Trophoblast cell (in vitro differentiated cells and primary cell): ENCODE measurements at regions not wholly inside any gene's neighbourhood (a gene's known extent, or its start where the extent isn't known, plus 50 kb on each side); places are given as distances from the start of the nearest gene placed in this dataset.
"Not testable (repeated sequence)": the region's sequence is repeated elsewhere in the genome, so short reads cannot be mapped to it uniquely, and the experiment has no call there.

ENCODE experiments used
- DNase-seq, 2 donors: peaks; one replicate each; pipeline ENCODE4 v3.0.0-alpha.2; 2016
- H2AFZ ChIP-seq: 2 replicates; pipeline ENCODE4 v1.6.1; 2013; ENCODE audit warnings: low read length, moderate library complexity, mild to moderate bottlenecking; ENCODE audit not compliant: insufficient read depth, poor library complexity
- H2AK5ac ChIP-seq: 2 replicates; pipeline ENCODE4 v1.6.1; 2013; ENCODE audit warnings: mild to moderate bottlenecking, low read length
- H2BK120ac ChIP-seq: 2 replicates; pipeline ENCODE4 v1.6.1; 2013; ENCODE audit warnings: low read length, mild to moderate bottlenecking, moderate library complexity; ENCODE audit not compliant: insufficient read depth, poor library complexity
- H2BK12ac ChIP-seq: 2 replicates; pipeline ENCODE4 v1.6.1; 2013; ENCODE audit warnings: mild to moderate bottlenecking, low read length, moderate library complexity
- H2BK5ac ChIP-seq: 2 replicates; pipeline ENCODE4 v1.6.1; 2013; ENCODE audit warnings: low read length, low read depth, moderate library complexity, mild to moderate bottlenecking; ENCODE audit not compliant: poor library complexity
- H3K14ac ChIP-seq: 2 replicates; pipeline ENCODE4 v1.6.1; 2013; ENCODE audit warnings: mild to moderate bottlenecking, low read length
- H3K18ac ChIP-seq: 2 replicates; pipeline ENCODE4 v1.6.1; 2013; ENCODE audit warnings: mild to moderate bottlenecking, low read length
- H3K23ac ChIP-seq: 2 replicates; pipeline ENCODE4 v1.6.1; 2013; ENCODE audit warnings: low read length
- H3K27ac ChIP-seq: 2 replicates; pipeline ENCODE4 v1.5.1; 2013; ENCODE audit warnings: low read depth, mild to moderate bottlenecking, inconsistent platforms, low read length, moderate library complexity
- H3K27me3 ChIP-seq: 2 replicates; pipeline ENCODE4 v1.6.1; 2013; ENCODE audit warnings: inconsistent platforms, mild to moderate bottlenecking, low read length, moderate library complexity; ENCODE audit not compliant: insufficient read depth
- H3K36me3 ChIP-seq, 2 experiments: 1 replicate in 1 of 2; 2 replicates in 1 of 2; pipeline ENCODE4 v1.6.1; 2013; ENCODE audit warnings: low read length in 2 of 2, mild to moderate bottlenecking in 2 of 2, moderate library complexity in 1 of 2; ENCODE audit not compliant: insufficient read depth in 2 of 2, control insufficient read depth in 1 of 2
- H3K4ac ChIP-seq: 2 replicates; pipeline ENCODE4 v1.6.1; 2013; ENCODE audit warnings: low read depth, mild to moderate bottlenecking, low read length, moderate library complexity
- H3K4me1 ChIP-seq, 2 experiments: 1 replicate in 1 of 2; 2 replicates in 1 of 2; pipeline ENCODE4 v1.6.1; 2013; ENCODE audit warnings: low read length in 2 of 2, mild to moderate bottlenecking in 2 of 2, moderate library complexity in 1 of 2; ENCODE audit not compliant: insufficient read depth in 2 of 2, control insufficient read depth in 1 of 2
- H3K4me2 ChIP-seq: 2 replicates; pipeline ENCODE4 v1.6.1; 2013; ENCODE audit warnings: inconsistent platforms, mild to moderate bottlenecking, low read length, moderate library complexity
- H3K4me3 ChIP-seq: 2 replicates; pipeline ENCODE4 v1.5.1; 2013; ENCODE audit warnings: mild to moderate bottlenecking, low read depth, low read length, inconsistent platforms
- H3K79me1 ChIP-seq: one replicate; pipeline ENCODE4 v1.6.1; 2013; ENCODE audit warnings: low read length
- H3K79me2 ChIP-seq: 2 replicates; pipeline ENCODE4 v1.6.1; 2013; ENCODE audit warnings: low read length, mild to moderate bottlenecking; ENCODE audit not compliant: control insufficient read depth, insufficient read depth, poor library complexity
- H3K9ac ChIP-seq: 2 replicates; pipeline ENCODE4 v1.6.1; 2013; ENCODE audit warnings: mild to moderate bottlenecking, low read length
- H3K9me3 ChIP-seq: 2 replicates; pipeline ENCODE4 v1.6.1; 2013; ENCODE audit warnings: low read depth, mild to moderate bottlenecking, control low read depth, inconsistent platforms, low read length; ENCODE audit not compliant: insufficient read depth
- H4K12ac ChIP-seq: 2 replicates; pipeline ENCODE4 v1.6.1; 2013; ENCODE audit warnings: low read depth, mild to moderate bottlenecking, low read length, moderate library complexity
- H4K8ac ChIP-seq: 2 replicates; pipeline ENCODE4 v1.6.1; 2013; ENCODE audit warnings: low read depth, mild to moderate bottlenecking, low read length, moderate library complexity
- H4K91ac ChIP-seq: one replicate; pipeline ENCODE4 v1.6.1; 2013; ENCODE audit warnings: low read depth, mild to moderate bottlenecking, low read length, moderate library complexity
- WGBS: extraction: QIAGEN DNeasy Blood & Tissue Kit; methylation state at CpG from one replicate; pipeline ENCODE4 v1.1.7; 2013; ENCODE audit warnings: missing lambda C conversion rate; ENCODE audit not compliant: insufficient read length, insufficient coverage; ENCODE audit errors: extremely low coverage; 5-methylcytosine and 5-hydroxymethylcytosine counted together

- no CpG with 5 or more reads among the region's 28 CpGs for WGBS
- not testable (repeated sequence) for H3K9ac ChIP-seq
Measured at GRCh38 chr18:76600076-76600475, 105.0 kb upstream of the ZNF516 start.

DNA sequence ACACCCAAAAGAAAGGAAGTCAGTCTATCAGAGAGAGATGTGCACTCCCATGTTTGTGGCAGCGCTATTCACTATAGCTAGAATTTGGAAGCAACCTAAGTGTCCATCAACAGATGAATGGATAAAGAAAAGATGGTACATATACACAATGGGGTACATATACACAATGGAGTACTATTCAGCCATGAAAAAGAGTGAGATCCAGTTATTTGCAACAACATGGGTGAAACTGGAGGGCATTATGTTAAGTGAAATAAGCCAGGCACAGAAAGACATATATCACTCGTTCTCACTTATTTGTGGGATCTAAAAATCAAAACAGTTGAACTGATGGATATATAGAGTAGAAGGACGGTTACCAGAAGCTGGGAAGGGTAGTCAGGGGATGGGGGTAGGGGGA is 99.9 kb upstream of the ZNF516 start:
- Histone ChIP-seq H3K27ac (no peak overlapping the region), H3K4me3 (no peak overlapping the region), H3K79me2 (no peaks in the 10 kb centered on the region), H3K9me3 (no peaks in the 10 kb centered on the region), H2BK12ac (no peak overlapping the region), H3K27me3 (no peaks in the 10 kb centered on the region), H2AFZ (no peak overlapping the region), H3K4me2 (no peak overlapping the region), H3K36me3 (no peaks in the 10 kb centered on the region), H3K4me1 (no peaks in the 10 kb centered on the region), H4K91ac (no peak overlapping the region), H3K4ac (no peak overlapping the region), H2BK120ac (no peak overlapping the region), H3K23ac (no peak overlapping the region), H4K8ac (no peak overlapping the region), H3K14ac (no peak overlapping the region), H3K18ac (no peak overlapping the region), H3K79me1 (no peaks in the 10 kb centered on the region), H2AK5ac (no peak overlapping the region), H2BK5ac (no peak overlapping the region), H4K12ac (no peak overlapping the region), H3K9ac (no peak overlapping the region)
- WGBS = no CpG with 5 or more reads among the region's 3 CpGs
- no peak for DNase-seq

More at GRCh38 chr18:76600076-76600475, 105.0 kb upstream of the ZNF516 start:
- not testable (repeated sequence) for DNase-seq, H3K4me2 ChIP-seq, H3K79me1 ChIP-seq, H2AK5ac ChIP-seq, H3K9me3 ChIP-seq, H3K18ac ChIP-seq, H3K4me3 ChIP-seq, H2BK120ac ChIP-seq, H3K79me2 ChIP-seq, H3K14ac ChIP-seq, H3K36me3 ChIP-seq, H3K4ac ChIP-seq, H2AFZ ChIP-seq, H3K23ac ChIP-seq, H3K27ac ChIP-seq, H3K27me3 ChIP-seq, H4K12ac ChIP-seq, H4K91ac ChIP-seq, H4K8ac ChIP-seq, H2BK5ac ChIP-seq, H2BK12ac ChIP-seq, H3K4me1 ChIP-seq

DNA sequence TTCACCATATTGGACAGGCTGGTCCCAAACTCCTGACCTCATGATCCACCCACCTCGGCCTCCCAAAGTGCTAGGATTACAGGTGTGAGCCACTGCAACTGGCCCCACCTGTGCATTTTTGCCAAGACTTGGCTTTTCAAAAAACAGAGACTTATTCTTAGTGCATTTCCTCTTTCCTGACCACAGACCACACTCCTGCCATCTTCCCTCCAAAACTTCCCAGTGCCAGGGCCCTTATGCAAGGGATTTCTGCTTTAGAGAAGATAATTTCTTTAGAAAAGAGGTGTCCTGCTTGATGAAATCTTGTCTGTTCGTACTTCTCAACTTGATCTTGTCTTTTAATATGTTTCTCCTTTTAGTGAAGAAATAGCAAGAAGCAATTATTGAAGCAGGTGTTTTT is 98.8 kb upstream of the ZNF516 start:
- H2BK12ac ChIP-seq = no peak overlapping the region
- H2AK5ac ChIP-seq = no peak overlapping the region
- no peaks in the 10 kb centered on the region for H3K79me2 ChIP-seq
- no peaks in the 10 kb centered on the region for H3K36me3 ChIP-seq
- no peak overlapping the region for H3K23ac ChIP-seq
- H3K4ac ChIP-seq = no peak overlapping the region
- DNase-seq = no peak
- H3K9me3 ChIP-seq = no peaks in the 10 kb centered on the region
- H4K91ac ChIP-seq = no peak overlapping the region
- no peak overlapping the region for H4K12ac ChIP-seq
- H2BK120ac ChIP-seq = no peak overlapping the region
- WGBS = no CpG with 5 or more reads among the region's 2 CpGs
- no peak overlapping the region for H3K27ac ChIP-seq
- no peak overlapping the region for H3K9ac ChIP-seq
- H3K4me1 ChIP-seq = no peaks in the 10 kb centered on the region
- H3K18ac ChIP-seq = no peak overlapping the region
- no peaks in the 10 kb centered on the region for H3K79me1 ChIP-seq
- no peak overlapping the region for H3K4me2 ChIP-seq
- no peaks in the 10 kb centered on the region for H3K27me3 ChIP-seq
- no peak overlapping the region for H2BK5ac ChIP-seq
- no peak overlapping the region for H3K14ac ChIP-seq
- H3K4me3 ChIP-seq = no peak overlapping the region
- no peak overlapping the region for H2AFZ ChIP-seq
- no peak overlapping the region for H4K8ac ChIP-seq

DNA sequence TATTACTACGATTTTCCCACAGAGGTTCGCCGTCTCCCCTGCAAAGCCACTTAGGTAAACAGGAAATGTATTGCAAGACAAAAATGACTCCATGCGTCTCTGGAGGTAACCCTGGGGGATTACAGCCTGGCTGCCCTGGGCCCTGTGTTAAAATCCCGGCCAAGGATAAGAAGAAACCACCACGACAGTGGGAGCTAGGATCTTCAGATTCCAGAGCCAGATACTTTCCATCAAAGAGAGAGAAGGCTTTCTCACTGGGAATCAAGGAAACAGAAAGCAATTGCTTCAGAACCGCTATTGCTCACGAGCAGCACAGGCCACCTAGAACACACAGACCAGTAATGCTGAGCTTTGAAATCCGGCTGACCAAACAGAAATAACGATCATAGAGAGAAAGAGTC is 97.9 kb upstream of the ZNF516 start:
- H2AK5ac ChIP-seq = no peak overlapping the region
- H4K12ac ChIP-seq = no peak overlapping the region
- no peaks in the 10 kb centered on the region for H3K4me1 ChIP-seq
- H4K8ac ChIP-seq = no peak overlapping the region
- H3K36me3 ChIP-seq = no peaks in the 10 kb centered on the region
- H2AFZ ChIP-seq = no peak overlapping the region
- H2BK5ac ChIP-seq = no peak overlapping the region
- no peak overlapping the region for H4K91ac ChIP-seq
- H3K9ac ChIP-seq = no peak overlapping the region
- no peaks in the 10 kb centered on the region for H3K79me2 ChIP-seq
- no peak overlapping the region for H2BK12ac ChIP-seq
- DNase-seq = no peak
- no peak overlapping the region for H3K4me3 ChIP-seq
- H2BK120ac ChIP-seq = no peak overlapping the region
- no CpG with 5 or more reads among the region's 10 CpGs for WGBS
- no peaks in the 10 kb centered on the region for H3K27me3 ChIP-seq
- no peaks in the 10 kb centered on the region for H3K79me1 ChIP-seq
- no peak overlapping the region for H3K23ac ChIP-seq
- H3K14ac ChIP-seq = no peak overlapping the region
- H3K18ac ChIP-seq = no peak overlapping the region
- H3K4ac ChIP-seq = no peak overlapping the region
- no peaks in the 10 kb centered on the region for H3K9me3 ChIP-seq
- no peak overlapping the region for H3K4me2 ChIP-seq
- H3K27ac ChIP-seq = no peak overlapping the region
